Kidney (tissue), 13 donors: ENCODE measurements at regions not wholly inside any gene's neighbourhood (a gene's known extent, or its start where the extent isn't known, plus 50 kb on each side); places are given as distances from the start of the nearest gene placed in this dataset.

Source experiments
- DNase-seq, 5 donors: peaks; one replicate each; pipeline ENCODE4 v3.0.0-alpha.2; 2013 to 2020
- FAIRE-seq: peaks from 2 replicates; lab custom pipeline; 2012; peaks lifted over from hg19 to GRCh38; lab: Jason Lieb, UNC
- H3K27ac ChIP-seq, 2 donors: one replicate each; pipeline ENCODE4 v1.7.0; 2013; ENCODE audit warnings: low read depth in 2 of 2, low read length in 2 of 2, inconsistent platforms in 1 of 2
- H3K27me3 ChIP-seq: one replicate; pipeline ENCODE4 v1.7.1; 2013; ENCODE audit warnings: low read length, inconsistent platforms; ENCODE audit not compliant: control insufficient read depth, insufficient read depth
- H3K36me3 ChIP-seq, 3 donors: one replicate each; pipeline versions ENCODE4 v1.7.0 to v1.7.1; 2013; ENCODE audit warnings: low read length in 3 of 3, control low read depth in 1 of 3, inconsistent platforms in 1 of 3; ENCODE audit not compliant: insufficient read depth in 3 of 3, control insufficient read depth in 2 of 3
- H3K4me1 ChIP-seq, 3 donors: one replicate each; pipeline versions ENCODE4 v1.7.0 to v1.7.1; 2013; ENCODE audit warnings: low read length in 3 of 3, inconsistent platforms in 1 of 3, low read depth in 1 of 3; ENCODE audit not compliant: control insufficient read depth in 2 of 3, insufficient read depth in 2 of 3
- H3K4me3 ChIP-seq, 3 donors: one replicate each; pipeline versions ENCODE4 v1.7.0 to v1.8.1; 2013; ENCODE audit warnings: low read length in 3 of 3, control low read depth in 1 of 3, inconsistent platforms in 1 of 3
- H3K9ac ChIP-seq, 3 donors: one replicate each; pipeline versions ENCODE4 v1.7.0 to v1.7.1; 2013; ENCODE audit warnings: low read length in 3 of 3, control low read depth in 1 of 3, inconsistent platforms in 1 of 3
- H3K9me3 ChIP-seq, 3 donors: one replicate each; pipeline versions ENCODE4 v1.7.0 to v1.7.1; 2013; ENCODE audit warnings: low read length in 3 of 3, control low read depth in 1 of 3, inconsistent platforms in 1 of 3; ENCODE audit not compliant: control insufficient read depth in 2 of 3, insufficient read depth in 1 of 3
- CTCF ChIP-seq: IDR thresholded peaks from 3 replicates; pipeline ENCODE4 v1.5.1; 2012; ENCODE audit warnings: mild to moderate bottlenecking, moderate library complexity, borderline replicate concordance; ENCODE audit not compliant: insufficient read depth; ENCODE audit errors: extremely low read depth
- intact Hi-C: fragments of 100-400 bp; cut with DNase I; formaldehyde crosslinking; loops from one replicate; pipeline ENCODE4 v1.11.1; 2022
- donor health status: control.
- donor health status: control.
- donor health status: control.
- donor health status: control.
- donor health status: control.
- donor health status: DM: yes; HTN: yes; CAD: no.
- donor health status: Normal renal cell carcinoma (clear cell type).

DNA sequence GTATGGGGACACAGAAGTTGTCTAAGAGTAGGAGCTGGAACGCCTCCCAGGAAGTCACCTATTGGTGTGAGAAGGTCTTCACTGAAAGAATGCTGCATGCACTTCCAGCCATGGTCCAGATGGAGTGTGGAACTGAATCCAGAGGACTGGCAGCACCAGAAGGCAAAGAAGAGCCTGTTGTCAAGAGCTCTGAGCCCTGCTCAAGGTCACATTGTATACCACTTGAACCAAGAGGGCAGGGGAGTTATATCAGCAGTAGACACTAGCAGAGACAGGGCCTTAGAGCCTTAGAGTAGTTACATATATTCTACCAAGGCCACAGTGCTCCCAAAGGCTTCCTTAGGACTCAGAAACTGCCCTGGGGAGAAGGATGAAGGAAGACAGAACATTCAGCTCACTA is 130.8 kb upstream of the POC5 start:
- FAIRE-seq (no peak), DNase-seq (no peak)
- no peaks in the 10 kb centered on the region for H3K27me3 ChIP-seq
- intact Hi-C loops: no loop called here
- H3K27ac ChIP-seq: no peak overlapping the region
- H3K36me3 ChIP-seq: no peaks in the 10 kb centered on the region
- H3K9me3 ChIP-seq: no peaks in the 10 kb centered on the region
- H3K9ac ChIP-seq: no peak overlapping the region
- no peaks in the 10 kb centered on the region for H3K4me1 ChIP-seq
- no peak for TF ChIP-seq CTCF
- no peak overlapping the region for H3K4me3 ChIP-seq

- no peak for FAIRE-seq
- H3K27ac ChIP-seq: no peak overlapping the region
- intact Hi-C loops: no loop called here
- no peaks in the 10 kb centered on the region for H3K4me1 ChIP-seq
- no peak overlapping the region for H3K4me3 ChIP-seq
- H3K9me3 ChIP-seq: no peaks in the 10 kb centered on the region
- H3K36me3 ChIP-seq: no peaks in the 10 kb centered on the region
- no peak for DNase-seq
- no peak for TF ChIP-seq CTCF
- H3K27me3 ChIP-seq: no peaks in the 10 kb centered on the region
- H3K9ac ChIP-seq: no peak overlapping the region
Observed at GRCh38 chr5:75847561-75848021, 130.4 kb upstream of the POC5 start.

- no peaks in the 10 kb centered on the region for H3K36me3 ChIP-seq
- no peak for TF ChIP-seq CTCF
- intact Hi-C loops: no loop called here
- no peaks in the 10 kb centered on the region for H3K27me3 ChIP-seq
- no peak overlapping the region for H3K9ac ChIP-seq
- H3K9me3 ChIP-seq: no peaks in the 10 kb centered on the region
- peak in 1 of 5 donors; percentile 24 for DNase-seq
- H3K4me1 ChIP-seq: no peaks in the 10 kb centered on the region
- no peak for FAIRE-seq
- H3K27ac ChIP-seq: no peak overlapping the region
- no peak overlapping the region for H3K4me3 ChIP-seq
Observed at GRCh38 chr5:75844301-75844700, 127.1 kb upstream of the POC5 start.

DNA sequence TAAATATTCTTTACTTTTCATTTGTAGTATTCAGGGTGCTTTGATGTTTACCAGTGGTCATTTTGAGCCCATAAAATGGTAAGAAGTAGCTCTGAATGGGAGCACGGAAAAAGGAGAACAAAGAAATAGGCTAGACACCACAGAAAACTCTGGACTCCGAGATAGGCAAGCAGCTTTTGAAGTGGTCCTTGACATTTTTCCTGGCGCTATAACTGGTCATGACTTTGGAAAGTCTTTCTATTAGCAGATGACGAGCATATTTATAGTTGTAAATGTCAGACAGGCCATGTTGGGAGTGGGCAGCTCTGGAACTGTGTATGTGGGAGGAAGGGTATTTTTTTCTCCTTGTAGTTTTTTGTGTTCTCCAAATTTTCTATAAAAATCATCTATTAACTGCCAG is 126.1 kb upstream of the POC5 start:
- Histone ChIP-seq H3K27me3 (no peaks in the 10 kb centered on the region), H3K4me1 (no peaks in the 10 kb centered on the region), H3K36me3 (no peaks in the 10 kb centered on the region), H3K9me3 (no peaks in the 10 kb centered on the region), H3K4me3 (no peak overlapping the region), H3K27ac (no peak overlapping the region), H3K9ac (no peak overlapping the region)
- DNase-seq: no peak
- no peak for TF ChIP-seq CTCF
- no peak for FAIRE-seq
- intact Hi-C loops: no loop called here
